Breast epithelium (tissue), 4 donors: ENCODE measurements at regions not wholly inside any gene's neighbourhood (a gene's known extent, or its start where the extent isn't known, plus 50 kb on each side); places are given as distances from the start of the nearest gene placed in this dataset.

Experiments used
- DNase-seq, 2 donors: peaks; one replicate each; pipeline ENCODE4 v3.0.0-alpha.2; 2019; ENCODE audit warnings: low spot score in 2 of 2
- H3K27ac ChIP-seq, 2 donors: fragments of 200-600 bp; sonication (generic) in 1 of 2; one replicate each; pipeline ENCODE4 v1.5.1; 2016 to 2019; ENCODE audit warnings: mild to moderate bottlenecking in 1 of 2
- H3K27me3 ChIP-seq, 2 donors: fragments of 200-600 bp; sonication (generic) in 1 of 2; one replicate each; pipeline versions ENCODE4 v1.5.1 to v1.6.0; 2017 to 2019; ENCODE audit warnings: control low read depth in 1 of 2, mild to moderate bottlenecking in 1 of 2
- H3K36me3 ChIP-seq: fragments of 200-600 bp; one replicate; pipeline ENCODE4 v1.5.1; 2019
- H3K4me1 ChIP-seq, 2 donors: fragments of 200-600 bp; sonication (generic); one replicate each; pipeline ENCODE4 v1.5.1; 2016 to 2019; ENCODE audit warnings: control low read depth in 1 of 2
- H3K4me3 ChIP-seq, 3 donors: fragments of 200-600 bp; sonication (generic); 1 replicate in 2 of 3; 2 replicates in 1 of 3; pipeline ENCODE4 v1.5.1; 2016 to 2019; ENCODE audit warnings: mild to moderate bottlenecking in 3 of 3, moderate library complexity in 2 of 3
- H3K9me3 ChIP-seq, 2 donors: fragments of 200-600 bp; sonication (generic) in 1 of 2; one replicate each; pipeline ENCODE4 v1.5.1; 2016 to 2019; ENCODE audit warnings: control low read depth in 1 of 2
- POLR2A ChIP-seq: fragments of 450-650 bp; IDR thresholded peaks from one replicate; pipeline ENCODE4 v1.6.1; 2016; ENCODE audit warnings: antibody characterized with exemption, mild to moderate bottlenecking, moderate library complexity
- POLR2AphosphoS5 ChIP-seq, 3 donors: sonication (generic); formaldehyde crosslinking; IDR thresholded peaks; one replicate each; pipeline ENCODE4 v1.6.1; 2017; ENCODE audit warnings: antibody characterized with exemption in 3 of 3
- intact Hi-C: fragments of 100-400 bp; cut with DNase I; formaldehyde crosslinking; loops from one replicate; pipeline ENCODE4 v1.15.1; 2023; ENCODE audit warnings: low total_unique reads
- TF ChIP-seq, protein P1 (sequence below), 3 donors: fragments of 450-650 bp; IDR thresholded peaks; one replicate each; pipeline ENCODE4 v1.5.1; 2016 to 2017; ENCODE audit warnings: antibody characterized with exemption in 3 of 3, mild to moderate bottlenecking in 3 of 3, moderate library complexity in 3 of 3

DNA sequence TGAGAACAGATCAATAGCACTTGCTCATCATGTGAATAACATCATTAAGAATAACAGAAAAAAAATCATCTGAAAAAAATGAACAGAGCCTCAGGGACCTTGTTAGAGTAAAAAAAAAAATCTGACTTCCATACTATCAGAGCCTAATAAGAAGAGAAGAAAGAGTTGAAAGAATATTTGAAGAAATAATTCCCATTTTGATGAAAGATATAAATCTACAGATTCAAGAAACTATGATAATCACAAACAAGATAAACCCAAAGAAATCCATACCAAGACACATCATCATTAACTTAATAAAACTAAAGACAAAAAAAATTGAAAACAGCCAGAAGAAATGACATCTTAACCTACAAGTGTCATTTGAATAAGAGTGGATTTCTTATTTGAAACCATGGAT lies 134.4 kb downstream of the BMS1 start:
- TF ChIP-seq POLR2AphosphoS5 (IDR thresholded peaks at IDR 0.05): no peak
- TF ChIP-seq POLR2A: no peak
- TF ChIP-seq, protein P1, sequence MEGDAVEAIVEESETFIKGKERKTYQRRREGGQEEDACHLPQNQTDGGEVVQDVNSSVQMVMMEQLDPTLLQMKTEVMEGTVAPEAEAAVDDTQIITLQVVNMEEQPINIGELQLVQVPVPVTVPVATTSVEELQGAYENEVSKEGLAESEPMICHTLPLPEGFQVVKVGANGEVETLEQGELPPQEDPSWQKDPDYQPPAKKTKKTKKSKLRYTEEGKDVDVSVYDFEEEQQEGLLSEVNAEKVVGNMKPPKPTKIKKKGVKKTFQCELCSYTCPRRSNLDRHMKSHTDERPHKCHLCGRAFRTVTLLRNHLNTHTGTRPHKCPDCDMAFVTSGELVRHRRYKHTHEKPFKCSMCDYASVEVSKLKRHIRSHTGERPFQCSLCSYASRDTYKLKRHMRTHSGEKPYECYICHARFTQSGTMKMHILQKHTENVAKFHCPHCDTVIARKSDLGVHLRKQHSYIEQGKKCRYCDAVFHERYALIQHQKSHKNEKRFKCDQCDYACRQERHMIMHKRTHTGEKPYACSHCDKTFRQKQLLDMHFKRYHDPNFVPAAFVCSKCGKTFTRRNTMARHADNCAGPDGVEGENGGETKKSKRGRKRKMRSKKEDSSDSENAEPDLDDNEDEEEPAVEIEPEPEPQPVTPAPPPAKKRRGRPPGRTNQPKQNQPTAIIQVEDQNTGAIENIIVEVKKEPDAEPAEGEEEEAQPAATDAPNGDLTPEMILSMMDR (IDR thresholded peaks at IDR 0.05): no peak
- intact Hi-C loops: no loop called here
- no peak for DNase-seq

DNA sequence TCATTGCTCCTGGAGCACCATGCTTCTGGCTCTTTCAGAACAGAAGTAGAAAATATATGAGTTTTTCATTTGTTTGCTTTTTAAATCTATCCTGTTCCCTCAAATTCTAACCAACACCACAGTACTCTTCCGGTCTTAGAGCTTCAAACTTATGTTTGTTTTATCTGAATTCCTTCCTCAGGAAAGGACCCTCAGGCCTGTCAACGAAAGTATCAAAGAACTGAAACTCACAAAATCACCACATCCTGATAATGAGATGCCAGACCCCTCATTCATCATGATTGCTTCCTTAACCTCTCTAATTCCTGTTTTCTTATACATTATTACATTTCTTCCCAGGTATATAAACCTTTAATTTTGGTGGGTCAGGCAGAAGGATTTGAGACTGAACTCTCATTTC lies 135.2 kb downstream of the BMS1 start:
- Histone ChIP-seq H3K27ac (no peak overlapping the region), H3K4me3 (no peak overlapping the region), H3K27me3 (no peaks in the 10 kb centered on the region), H3K9me3 (peaks cover 15 to 40% of the 10 kb centered on the region in 2 donors), H3K4me1 (no peaks in the 10 kb centered on the region), H3K36me3 (no peaks in the 10 kb centered on the region)
- no peak for DNase-seq
- intact Hi-C loops: no loop called here
- no peak for TF ChIP-seq POLR2AphosphoS5 (IDR thresholded peaks at IDR 0.05)
- TF ChIP-seq POLR2A: no peak
- TF ChIP-seq, protein P1 (IDR thresholded peaks at IDR 0.05): no peak

More for the DNA sequence above, 134.4 kb downstream of the BMS1 start:
- Histone ChIP-seq H3K36me3 (no peaks in the 10 kb centered on the region), H3K4me3 (no peak overlapping the region), H3K27ac (no peak overlapping the region), H3K4me1 (no peaks in the 10 kb centered on the region), H3K27me3 (no peaks in the 10 kb centered on the region), H3K9me3 (peaks cover 15 to 34% of the 10 kb centered on the region in 2 donors)

DNA sequence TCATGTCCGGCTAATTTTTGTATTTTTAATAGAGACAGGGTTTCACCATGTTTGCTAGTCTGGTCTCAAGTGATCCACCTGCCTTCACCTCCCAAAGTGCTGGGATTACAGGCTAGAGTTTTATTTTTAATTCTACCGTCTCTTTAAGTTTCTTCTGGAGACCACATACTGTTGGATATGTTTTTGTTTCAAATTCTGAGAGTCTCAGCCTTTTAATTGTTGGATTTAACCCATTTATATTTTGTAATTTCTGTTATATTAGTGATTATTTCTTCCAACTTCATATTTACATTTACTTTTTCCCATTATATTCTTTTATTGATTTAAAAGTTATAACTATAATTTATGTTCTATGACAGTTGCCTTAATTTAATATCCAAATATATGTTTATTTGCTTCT lies 139.4 kb downstream of the BMS1 start:
- Histone ChIP-seq H3K9me3 (peaks cover 0 to 15% of the 10 kb centered on the region in 2 donors), H3K4me1 (no peaks in the 10 kb centered on the region), H3K36me3 (no peaks in the 10 kb centered on the region), H3K27ac (no peak overlapping the region), H3K27me3 (no peaks in the 10 kb centered on the region), H3K4me3 (no peak overlapping the region)
- TF ChIP-seq, protein P1 (IDR thresholded peaks at IDR 0.05): no peak
- TF ChIP-seq POLR2A (no peak), POLR2AphosphoS5 (IDR thresholded peaks at IDR 0.05) (no peak)
- intact Hi-C loops: no loop called here
- no peak for DNase-seq

DNA sequence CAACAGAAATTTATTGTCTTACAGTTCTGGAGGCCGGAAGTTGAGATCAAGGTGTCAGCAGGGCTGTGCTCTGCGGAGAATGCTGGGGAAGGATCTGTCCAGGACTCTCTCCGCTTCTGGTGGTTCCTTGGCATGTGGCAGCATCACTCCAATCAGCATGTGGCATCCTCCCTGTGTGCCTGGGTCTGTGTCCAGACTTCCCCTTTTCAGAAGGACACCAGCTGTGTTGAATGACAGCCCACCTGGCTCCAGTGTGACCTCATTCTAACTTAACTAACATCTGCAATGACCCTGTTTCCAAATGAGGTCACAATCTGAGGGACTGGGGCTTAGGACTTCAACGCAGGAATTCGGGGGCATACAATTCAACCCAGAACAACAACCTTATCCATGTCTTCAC lies 141.9 kb downstream of the BMS1 start:
- H3K4me3 ChIP-seq: no peak overlapping the region
- H3K27me3 ChIP-seq: peaks cover 0 to 8% of the 10 kb centered on the region in 2 donors
- intact Hi-C loops: no loop called here
- peaks cover 0 to 12% of the 10 kb centered on the region in 2 donors for H3K9me3 ChIP-seq
- TF ChIP-seq, protein P1 (IDR thresholded peaks at IDR 0.05): no peak
- TF ChIP-seq POLR2AphosphoS5 (IDR thresholded peaks at IDR 0.05): no peak
- TF ChIP-seq POLR2A: no peak
- H3K27ac ChIP-seq: no peak overlapping the region
- DNase-seq: no peak
- H3K4me1 ChIP-seq: no peaks in the 10 kb centered on the region
- H3K36me3 ChIP-seq: no peaks in the 10 kb centered on the region

DNA sequence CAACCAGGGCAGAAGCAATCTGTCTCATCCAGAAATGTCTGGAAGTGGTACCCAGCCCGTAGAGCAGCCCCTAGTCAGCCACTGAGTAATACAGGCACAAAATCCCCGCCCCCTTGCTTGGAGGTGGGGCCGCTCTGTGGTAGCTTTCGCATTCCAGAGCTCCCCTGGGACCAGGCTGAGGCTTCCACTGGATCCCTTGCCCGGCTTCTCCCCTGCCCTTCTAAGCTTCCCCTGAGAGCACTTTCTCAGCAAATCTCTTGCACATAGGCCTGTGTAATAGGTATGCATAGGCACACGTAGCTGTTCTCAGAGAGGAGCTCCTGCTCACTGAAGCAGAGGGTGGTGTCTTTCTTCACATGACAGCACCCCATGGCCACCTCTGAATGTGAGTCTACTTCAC lies 144.2 kb downstream of the BMS1 start:
- no peaks in the 10 kb centered on the region for H3K4me1 ChIP-seq
- no peak for DNase-seq
- no peak overlapping the region for H3K27ac ChIP-seq
- peaks cover 0 to 26% of the 10 kb centered on the region in 2 donors for H3K27me3 ChIP-seq
- intact Hi-C loops: no loop called here
- H3K4me3 ChIP-seq: no peak overlapping the region
- H3K9me3 ChIP-seq: peaks cover 0 to 7% of the 10 kb centered on the region in 2 donors
- H3K36me3 ChIP-seq: no peaks in the 10 kb centered on the region
- TF ChIP-seq POLR2A: no peak

DNA sequence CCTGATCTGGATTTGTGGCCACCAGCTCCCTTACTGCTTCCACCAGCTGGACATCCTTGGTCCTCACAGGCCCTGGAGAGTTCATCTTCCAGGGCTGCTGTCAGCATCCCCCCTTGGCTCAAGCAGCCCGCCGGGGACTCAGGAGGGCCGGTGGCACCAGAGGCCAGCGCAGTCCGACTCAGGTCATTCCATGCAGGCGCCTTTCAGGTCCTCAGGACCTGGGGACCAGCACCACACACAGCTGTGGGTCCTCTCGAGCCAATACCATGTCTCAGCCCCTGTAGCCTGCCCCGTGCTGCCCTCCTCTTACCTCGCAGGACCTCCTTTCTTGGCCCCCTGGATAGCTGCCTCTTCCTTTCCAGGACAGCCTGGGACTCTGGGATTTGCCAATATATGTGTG lies 145.5 kb downstream of the BMS1 start:
- intact Hi-C loops: no loop called here

More for the DNA sequence above, 145.5 kb downstream of the BMS1 start:
- no peak for DNase-seq
- H3K4me3 ChIP-seq: no peak overlapping the region
- H3K9me3 ChIP-seq: no peaks in the 10 kb centered on the region
- no peak for TF ChIP-seq POLR2A
- TF ChIP-seq, protein P1 (IDR thresholded peaks at IDR 0.05): no peak
- TF ChIP-seq POLR2AphosphoS5 (IDR thresholded peaks at IDR 0.05): no peak
- H3K36me3 ChIP-seq: no peaks in the 10 kb centered on the region
- peaks cover 0 to 38% of the 10 kb centered on the region in 2 donors for H3K27me3 ChIP-seq
- no peaks in the 10 kb centered on the region for H3K4me1 ChIP-seq
- H3K27ac ChIP-seq: no peak overlapping the region
